ENCODE measurements at regions not wholly inside any gene's neighbourhood (a gene's known extent, or its start where the extent isn't known, plus 50 kb on each side); places are given as distances from the start of the nearest gene placed in this dataset.

DNA sequence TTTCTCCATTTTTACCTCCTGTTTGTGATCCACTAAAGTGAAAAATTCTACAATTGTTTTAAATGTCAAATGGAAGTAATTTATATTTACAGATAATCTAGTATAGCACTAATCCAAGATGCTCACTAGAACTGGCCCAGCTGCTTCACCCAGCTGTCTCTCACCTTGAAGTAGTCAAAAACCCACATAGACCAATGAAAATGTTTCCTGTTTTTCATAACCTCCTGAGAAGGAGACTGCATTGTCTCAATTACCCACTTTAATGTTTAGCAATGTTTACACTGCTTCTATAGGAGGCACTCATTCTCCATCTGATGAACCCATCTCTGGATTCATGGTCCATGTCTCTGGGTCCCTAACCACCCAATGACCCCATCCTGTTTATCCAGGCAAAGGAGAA is 56.1 kb upstream of the ADO start:
- no peak for DNase-seq (ENCODE audit: low spot score)
- TF ChIP-seq, protein P1, sequence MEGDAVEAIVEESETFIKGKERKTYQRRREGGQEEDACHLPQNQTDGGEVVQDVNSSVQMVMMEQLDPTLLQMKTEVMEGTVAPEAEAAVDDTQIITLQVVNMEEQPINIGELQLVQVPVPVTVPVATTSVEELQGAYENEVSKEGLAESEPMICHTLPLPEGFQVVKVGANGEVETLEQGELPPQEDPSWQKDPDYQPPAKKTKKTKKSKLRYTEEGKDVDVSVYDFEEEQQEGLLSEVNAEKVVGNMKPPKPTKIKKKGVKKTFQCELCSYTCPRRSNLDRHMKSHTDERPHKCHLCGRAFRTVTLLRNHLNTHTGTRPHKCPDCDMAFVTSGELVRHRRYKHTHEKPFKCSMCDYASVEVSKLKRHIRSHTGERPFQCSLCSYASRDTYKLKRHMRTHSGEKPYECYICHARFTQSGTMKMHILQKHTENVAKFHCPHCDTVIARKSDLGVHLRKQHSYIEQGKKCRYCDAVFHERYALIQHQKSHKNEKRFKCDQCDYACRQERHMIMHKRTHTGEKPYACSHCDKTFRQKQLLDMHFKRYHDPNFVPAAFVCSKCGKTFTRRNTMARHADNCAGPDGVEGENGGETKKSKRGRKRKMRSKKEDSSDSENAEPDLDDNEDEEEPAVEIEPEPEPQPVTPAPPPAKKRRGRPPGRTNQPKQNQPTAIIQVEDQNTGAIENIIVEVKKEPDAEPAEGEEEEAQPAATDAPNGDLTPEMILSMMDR (IDR thresholded peaks at IDR 0.05; ENCODE audit: borderline replicate concordance, control extremely low read depth, extremely low read depth, insufficient read depth, missing control alignments): no peak
- in situ Hi-C loops (cut with MboI; ENCODE audit: low sequenced_read_pairs, unreplicated experiment): no loop called here

DNA sequence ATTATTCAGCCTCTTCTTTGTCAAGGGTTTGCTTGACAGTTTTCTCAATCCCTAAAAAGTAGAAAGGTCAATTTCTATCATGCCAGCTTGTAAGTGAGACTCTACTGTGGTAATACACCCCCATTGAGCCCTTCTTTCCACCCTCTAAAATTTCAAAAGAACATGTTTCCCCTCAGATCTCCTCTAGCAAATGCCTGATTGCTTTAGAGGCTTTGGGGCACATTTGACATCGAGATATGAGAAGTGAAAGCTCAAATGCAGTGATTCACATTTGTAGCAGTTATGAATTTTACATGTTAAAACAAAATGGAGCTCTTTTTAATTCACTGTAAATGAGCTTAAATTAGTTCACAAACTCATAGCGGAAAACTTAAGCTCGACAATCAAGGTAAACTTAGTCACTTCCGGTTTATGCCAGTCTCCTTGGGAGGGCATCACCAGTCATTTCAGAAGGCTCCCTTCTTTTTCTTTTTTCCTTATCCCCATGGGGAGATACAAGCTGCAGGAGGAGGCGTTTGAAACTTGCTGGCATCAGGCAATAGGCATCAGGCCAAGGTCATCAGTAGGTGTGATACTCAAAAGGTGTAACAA is 55.3 kb upstream of the ADO start:
- in situ Hi-C loops (cut with MboI; ENCODE audit: low sequenced_read_pairs, unreplicated experiment): no loop called here
- TF ChIP-seq, protein P1 (IDR thresholded peaks at IDR 0.05; ENCODE audit: borderline replicate concordance, control extremely low read depth, extremely low read depth, insufficient read depth, missing control alignments): no peak
- DNase-seq (ENCODE audit: low spot score): peak; percentile 27
